Common myeloid progenitor, CD34-positive (primary cell): ENCODE measurements at regions not wholly inside any gene's neighbourhood (a gene's known extent, or its start where the extent isn't known, plus 50 kb on each side); places are given as distances from the start of the nearest gene placed in this dataset.

Experiments used
- CTCF ChIA-PET: fragments of 350-600 bp; sonication (Branson Sonifier 250); formaldehyde crosslinking; loops from one replicate; lab custom pipeline; 2021; ENCODE audit warnings: antibody characterized with exemption; lab: Charles Lee
- POLR2A ChIA-PET: fragments of 350-600 bp; sonication (Branson Sonifier 250); formaldehyde crosslinking; loops from one replicate; lab custom pipeline; 2021; ENCODE audit warnings: antibody characterized with exemption; lab: Charles Lee
- DNase-seq, 3 donors: peaks; one replicate each; pipeline versions ENCODE4 v3.0.0 to v3.0.0-alpha.2; 2013
- H3K27ac ChIP-seq, 2 experiments: 1 replicate in 1 of 2; 2 replicates in 1 of 2; pipeline ENCODE4 v1.7.0; 2013; ENCODE audit warnings: inconsistent platforms in 2 of 2, low read length in 2 of 2, mild to moderate bottlenecking in 2 of 2, low read depth in 1 of 2, moderate library complexity in 1 of 2; ENCODE audit not compliant: severe bottlenecking in 2 of 2, insufficient read depth in 1 of 2, poor library complexity in 1 of 2
- H3K27me3 ChIP-seq, 5 experiments: replicated peaks in 2 of 5; 1 replicate in 3 of 5; 2 replicates in 2 of 5; pipeline versions ENCODE4 v1.6.1 to v1.7.0; 2013; ENCODE audit warnings: low read length in 4 of 5, mild to moderate bottlenecking in 2 of 5, moderate library complexity in 2 of 5, inconsistent platforms in 1 of 5; ENCODE audit not compliant: insufficient read depth in 5 of 5, control insufficient read depth in 4 of 5
- H3K36me3 ChIP-seq, 4 experiments: 1 replicate in 2 of 4; 2 replicates in 2 of 4; pipeline versions ENCODE4 v1.6.1 to v1.7.0; 2013; ENCODE audit warnings: low read length in 3 of 4, control low read depth in 1 of 4, mild to moderate bottlenecking in 1 of 4; ENCODE audit not compliant: control insufficient read depth in 4 of 4, insufficient read depth in 4 of 4
- H3K4me1 ChIP-seq, 4 experiments: 1 replicate in 3 of 4; 2 replicates in 1 of 4; pipeline versions ENCODE4 v1.6.1 to v1.7.1; 2013; ENCODE audit warnings: low read length in 3 of 4, mild to moderate bottlenecking in 3 of 4, control low read depth in 1 of 4, inconsistent platforms in 1 of 4, moderate library complexity in 1 of 4; ENCODE audit not compliant: control insufficient read depth in 4 of 4, insufficient read depth in 4 of 4; ENCODE audit errors: control extremely low read depth in 1 of 4
- H3K4me3 ChIP-seq, 7 experiments: 1 replicate in 4 of 7; 2 replicates in 3 of 7; pipeline versions ENCODE4 v1.5.1 to v1.7.0; 2013; ENCODE audit warnings: mild to moderate bottlenecking in 7 of 7, low read length in 6 of 7, moderate library complexity in 6 of 7, inconsistent platforms in 2 of 7, low read depth in 2 of 7, control low read depth in 1 of 7; ENCODE audit not compliant: insufficient read depth in 4 of 7, control insufficient read depth in 1 of 7; ENCODE audit errors: extremely low read depth in 1 of 7
- H3K9me3 ChIP-seq, 5 experiments: 1 replicate in 4 of 5; 2 replicates in 1 of 5; pipeline versions ENCODE4 v1.6.1 to v1.7.1; 2013; ENCODE audit warnings: low read length in 4 of 5, mild to moderate bottlenecking in 2 of 5, inconsistent platforms in 1 of 5, low read depth in 1 of 5, moderate library complexity in 1 of 5; ENCODE audit not compliant: control insufficient read depth in 4 of 5, insufficient read depth in 2 of 5; ENCODE audit errors: control extremely low read depth in 1 of 5
- WGBS: methylation state at CpG from one replicate; pipeline ENCODE4 v1.1.5; 2013; ENCODE audit not compliant: insufficient coverage; 5-methylcytosine and 5-hydroxymethylcytosine counted together

DNA sequence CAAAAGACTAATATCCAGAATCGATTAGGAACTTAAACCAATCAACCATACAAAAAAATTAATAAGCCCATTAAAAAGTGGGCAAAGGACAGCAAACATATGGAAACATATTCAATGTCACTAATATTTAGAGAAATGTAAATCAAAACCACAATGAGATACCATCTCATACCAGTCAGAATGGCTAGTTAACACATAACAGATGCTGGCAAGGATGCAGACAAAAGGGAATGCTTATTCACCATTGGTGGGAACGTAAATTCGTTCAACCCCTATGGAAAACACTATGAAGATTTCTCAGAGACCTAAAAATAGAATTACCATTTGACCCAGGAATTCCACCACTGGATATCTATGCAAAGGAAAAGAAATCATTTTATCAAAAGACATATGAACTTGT, 468.2 kb upstream of the ST6GAL2 start:
- POLR2A ChIA-PET, result no interaction called here
- CTCF ChIA-PET, result no interaction called here
- Histone ChIP-seq H3K27ac (no peak overlapping the region), H3K4me3 (no peak overlapping the region), H3K9me3 (peaks cover 0 to 3% (median 0%) of the 10 kb centered on the region in 5 experiments), H3K4me1 (no peaks in the 10 kb centered on the region), H3K36me3 (no peaks in the 10 kb centered on the region), H3K27me3 (no peaks in the 10 kb centered on the region)
- WGBS, result no CpG with 5 or more reads among the region's 3 CpGs
- DNase-seq, result no peak

DNA sequence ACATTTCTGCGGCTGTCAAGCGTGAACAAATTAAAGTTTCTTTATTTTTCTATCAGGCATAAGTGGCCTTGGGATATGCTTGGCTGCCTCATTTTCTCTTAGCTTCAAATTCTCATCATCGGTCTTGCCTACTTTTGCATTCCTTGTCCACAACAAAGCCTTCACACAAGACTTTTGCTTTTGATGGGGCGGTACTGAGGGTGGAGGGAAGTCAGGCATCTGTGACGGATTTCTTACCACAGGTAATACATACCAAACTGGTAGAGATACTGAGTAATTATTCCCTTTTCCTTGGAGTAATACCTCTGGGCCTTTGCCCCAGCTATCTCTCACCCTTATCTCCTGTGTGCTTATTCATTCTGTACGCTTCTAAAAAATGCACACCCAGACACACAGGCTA, 468.3 kb upstream of the RGPD4 start:
- Histone ChIP-seq H3K27ac (no peak overlapping the region), H3K27me3 (no peaks in the 10 kb centered on the region), H3K4me3 (no peak overlapping the region), H3K9me3 (peaks cover 0 to 1% (median 0%) of the 10 kb centered on the region in 5 experiments), H3K36me3 (no peaks in the 10 kb centered on the region), H3K4me1 (no peaks in the 10 kb centered on the region)
- ChIA-PET CTCF (no interaction called here), POLR2A (no interaction called here)
- DNase-seq, result no peak
- 100% methylated on average over 1 of the region's 6 CpGs for WGBS

DNA sequence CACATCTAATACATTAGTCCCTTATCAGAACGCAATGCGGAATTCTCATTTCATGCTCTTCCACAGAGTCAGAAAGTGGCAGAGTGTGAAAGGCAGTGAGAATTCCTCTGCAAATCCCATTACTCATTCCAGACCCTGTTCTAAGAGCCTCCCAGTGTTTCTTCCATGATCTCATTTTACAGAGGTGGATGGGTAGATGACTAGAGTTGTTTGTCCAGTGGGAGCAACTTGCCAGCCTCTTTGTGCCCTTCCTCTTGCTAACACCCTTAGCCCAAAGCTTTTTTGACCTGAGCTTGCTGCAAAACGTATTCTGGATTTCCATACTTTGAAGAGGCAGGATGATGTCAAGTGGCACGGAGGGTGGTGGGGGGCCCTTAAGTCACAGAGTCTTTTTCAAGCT, 467.7 kb upstream of the RGPD4 start:
- ChIA-PET POLR2A (no interaction called here), CTCF (no interaction called here)
- WGBS, result 93% methylated on average over 2 of the region's 4 CpGs

DNA sequence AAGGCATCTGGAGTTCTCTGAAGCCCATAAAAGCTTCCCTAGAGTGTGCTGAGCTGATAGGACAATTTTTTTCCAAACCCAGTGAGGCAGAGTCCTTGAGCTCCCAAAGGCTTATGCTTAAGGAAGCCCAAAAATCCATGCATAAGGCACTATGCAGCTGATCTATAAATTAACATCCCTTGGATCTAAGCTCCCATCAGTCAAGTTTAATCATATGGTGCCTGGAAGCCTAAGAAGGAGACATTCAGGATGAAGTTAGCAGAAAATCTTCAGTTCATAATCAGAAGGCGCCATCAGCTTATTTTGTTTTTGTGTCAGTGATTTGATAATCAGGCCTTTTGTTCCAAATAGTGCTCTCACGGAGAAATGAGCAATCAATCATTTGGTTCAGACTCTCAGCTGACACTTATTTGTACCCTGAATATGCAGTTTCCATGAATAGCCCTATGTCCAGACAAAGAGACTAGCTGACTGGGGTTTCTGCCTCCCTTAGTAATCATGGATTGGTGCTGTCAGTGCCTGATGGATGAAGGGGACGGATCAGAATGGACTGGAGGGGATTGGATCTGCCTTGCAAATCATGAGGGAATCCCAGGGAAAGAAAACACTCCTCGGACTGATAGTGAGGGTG, 464.8 kb upstream of the RGPD4 start:
- CTCF ChIA-PET, result interaction anchor here (1.0 kb wide), 1 partner anchor 32 kb away, joined by 4 read pairs; no protein-coding TSS in a partner anchor
- DNase-seq, result no peak
- Histone ChIP-seq H3K4me3 (no peak overlapping the region), H3K36me3 (no peaks in the 10 kb centered on the region), H3K27me3 (no peaks in the 10 kb centered on the region), H3K27ac (no peak overlapping the region), H3K4me1 (no peaks in the 10 kb centered on the region), H3K9me3 (no peaks in the 10 kb centered on the region)
- POLR2A ChIA-PET, result no interaction called here
- 96% methylated on average over 2 of the region's 4 CpGs for WGBS

More for the DNA sequence above, 467.7 kb upstream of the RGPD4 start:
- H3K27me3 ChIP-seq, result no peaks in the 10 kb centered on the region
- no peak overlapping the region for H3K4me3 ChIP-seq
- no peaks in the 10 kb centered on the region for H3K36me3 ChIP-seq
- no peak for DNase-seq
- H3K27ac ChIP-seq, result no peak overlapping the region
- H3K9me3 ChIP-seq, result no peaks in the 10 kb centered on the region
- H3K4me1 ChIP-seq, result no peaks in the 10 kb centered on the region

DNA sequence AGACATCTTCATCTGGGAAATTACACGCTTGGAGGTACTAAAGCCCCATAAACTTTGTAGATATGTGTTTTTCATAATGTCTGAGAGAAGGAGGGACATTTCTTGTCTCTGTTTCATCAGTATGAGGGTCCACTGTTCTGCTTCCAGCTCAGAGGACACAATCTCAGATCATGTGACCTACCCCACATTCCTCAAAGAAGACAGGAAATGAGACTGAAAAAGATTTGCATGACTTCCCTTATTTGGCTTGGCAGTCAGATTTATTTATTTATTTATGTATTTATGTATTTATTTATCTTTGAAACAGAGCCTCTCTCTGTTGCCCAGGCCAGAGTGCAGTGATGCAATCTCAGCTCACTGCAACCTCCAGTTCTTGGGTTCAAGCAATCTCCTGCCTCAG, 463.7 kb upstream of the RGPD4 start:
- Histone ChIP-seq H3K27me3 (no peaks in the 10 kb centered on the region), H3K36me3 (no peaks in the 10 kb centered on the region), H3K4me3 (no peak overlapping the region), H3K9me3 (no peaks in the 10 kb centered on the region), H3K4me1 (no peaks in the 10 kb centered on the region), H3K27ac (no peak overlapping the region)
- ChIA-PET CTCF (no interaction called here), POLR2A (no interaction called here)
- 100% methylated on average over 1 of the region's 1 CpG for WGBS
- DNase-seq, result peak in 1 of 3 donors; percentile 1

DNA sequence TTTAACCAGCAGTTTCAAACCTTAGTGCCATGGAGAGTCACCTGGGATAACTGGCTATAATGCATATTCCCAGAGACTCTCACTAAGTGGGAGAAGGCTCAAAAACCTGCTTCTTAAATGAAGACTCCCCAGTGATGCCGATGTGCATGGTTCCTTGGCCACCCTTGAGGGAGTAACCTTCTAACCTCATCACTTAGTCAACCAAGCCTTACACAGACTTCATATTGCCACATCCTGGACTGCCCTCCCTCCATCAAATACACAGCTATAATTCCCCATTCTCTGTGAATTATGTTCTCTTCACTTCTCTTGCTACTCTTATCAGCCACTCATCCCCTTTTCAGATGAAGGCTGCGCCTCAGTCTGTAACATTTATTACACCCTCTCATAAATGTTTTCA, 462.9 kb upstream of the RGPD4 start:
- Histone ChIP-seq H3K9me3 (no peaks in the 10 kb centered on the region), H3K27ac (no peak overlapping the region), H3K36me3 (no peaks in the 10 kb centered on the region), H3K27me3 (no peaks in the 10 kb centered on the region), H3K4me1 (no peaks in the 10 kb centered on the region), H3K4me3 (no peak overlapping the region)
- CTCF ChIA-PET, result no interaction called here
- POLR2A ChIA-PET, result no interaction called here
- no peak for DNase-seq
- WGBS, result 100% methylated on average over 1 of the region's 2 CpGs

DNA sequence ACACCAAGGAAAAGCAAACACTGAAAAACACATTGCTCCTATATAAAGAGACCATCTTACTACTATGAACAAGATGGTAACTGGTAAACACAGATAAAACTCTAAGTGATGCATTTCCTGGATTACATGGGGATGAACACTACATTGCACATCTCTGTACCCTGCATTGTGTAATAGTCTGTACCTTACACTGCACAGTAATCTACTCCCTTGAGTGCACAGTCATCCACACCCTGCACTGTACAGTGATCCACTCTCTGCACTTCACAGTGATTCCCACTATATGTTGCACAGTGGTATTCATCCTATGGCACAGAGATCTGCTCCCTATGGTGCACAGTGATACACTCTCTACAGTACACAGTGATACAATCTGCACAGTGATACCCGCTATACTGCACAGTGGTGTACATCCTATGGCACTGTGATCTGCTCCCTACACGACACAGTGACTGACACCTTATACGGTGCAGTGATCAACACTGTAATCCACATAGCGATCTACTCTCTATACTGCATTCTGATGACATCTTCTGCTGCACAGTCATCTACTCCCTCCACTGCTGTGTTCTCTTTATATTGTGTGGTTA, 462.2 kb upstream of the RGPD4 start:
- H3K9me3 ChIP-seq, result no peaks in the 10 kb centered on the region
- no peaks in the 10 kb centered on the region for H3K36me3 ChIP-seq
- no peak overlapping the region for H3K4me3 ChIP-seq
- H3K27ac ChIP-seq, result no peak overlapping the region
- CTCF ChIA-PET, result no interaction called here
- POLR2A ChIA-PET, result no interaction called here
- no peaks in the 10 kb centered on the region for H3K4me1 ChIP-seq
- no peaks in the 10 kb centered on the region for H3K27me3 ChIP-seq
- 94% methylated on average over 2 of the region's 4 CpGs for WGBS
- DNase-seq, result no peak
